Nephron (organoid): ENCODE measurements at regions not wholly inside any gene's neighbourhood (a gene's known extent, or its start where the extent isn't known, plus 50 kb on each side); places are given as distances from the start of the nearest gene placed in this dataset.

Source experiments
- H3K27ac Mint-ChIP-seq, 3 experiments: 2 replicates each; pipeline ENCODE4 v1.8.0; 2020; ENCODE audit warnings: mixed read lengths in 3 of 3, mild to moderate bottlenecking in 2 of 3, moderate library complexity in 1 of 3
- H3K27me3 Mint-ChIP-seq: 2 replicates; pipeline ENCODE4 v1.8.0; 2021; ENCODE audit warnings: low read depth, mild to moderate bottlenecking, moderate library complexity, mixed read lengths
- H3K36me3 Mint-ChIP-seq: 2 replicates; pipeline ENCODE4 v1.8.0; 2020; ENCODE audit warnings: low read depth, mixed read lengths
- H3K4me1 Mint-ChIP-seq: 2 replicates; pipeline ENCODE4 v1.8.0; 2020; ENCODE audit warnings: mixed read lengths
- H3K4me3 Mint-ChIP-seq, 3 experiments: 2 replicates each; pipeline ENCODE4 v1.8.0; 2020; ENCODE audit warnings: mild to moderate bottlenecking in 3 of 3, mixed read lengths in 3 of 3, moderate library complexity in 2 of 3
- H3K9me3 Mint-ChIP-seq: 2 replicates; pipeline ENCODE4 v1.8.0; 2020; ENCODE audit warnings: mixed read lengths
- TF ChIP-seq, protein P1 (sequence below), 3 experiments: fragments of 200-600 bp; sonication (generic); IDR thresholded peaks; one replicate each; pipeline ENCODE4 v1.5.0; 2021; ENCODE audit warnings: antibody characterized with exemption in 3 of 3; ENCODE audit not compliant: unreplicated experiment in 3 of 3

DNA sequence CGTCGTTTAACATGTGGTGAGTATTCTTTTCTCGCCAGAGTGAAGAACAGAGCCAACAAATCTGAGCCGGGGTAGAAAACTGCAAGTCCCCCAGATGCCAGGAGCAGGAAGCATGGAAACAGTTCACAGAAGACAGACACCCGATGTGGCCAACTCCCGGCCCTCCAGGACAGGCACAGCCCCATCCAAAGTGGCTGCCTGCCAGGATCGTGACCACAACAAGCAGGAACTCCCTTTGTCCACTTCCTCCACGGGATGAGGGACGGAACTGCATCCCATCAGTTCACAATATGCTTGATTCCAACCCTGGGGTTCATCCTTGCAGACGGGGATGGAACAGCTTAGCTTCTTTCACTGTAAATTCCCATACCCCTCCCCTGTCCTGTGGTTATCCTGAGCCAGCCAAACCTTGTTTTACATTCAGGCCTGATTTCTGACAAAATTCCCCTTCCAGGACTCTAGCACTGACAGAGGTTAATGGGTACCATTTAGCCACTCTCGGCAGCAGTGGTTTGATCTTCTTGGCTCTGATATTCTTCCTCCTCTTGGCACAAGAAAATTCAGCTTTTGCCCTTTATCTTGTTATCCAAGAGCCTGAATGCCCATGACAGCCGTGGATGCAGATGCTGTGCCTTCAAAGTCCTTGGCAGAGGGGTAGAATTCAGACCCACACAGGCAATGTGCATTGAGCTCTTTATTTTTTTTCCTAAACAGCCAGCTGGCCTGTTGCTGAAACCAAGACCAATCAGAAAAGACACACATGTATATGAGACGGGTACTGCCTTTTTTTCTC is 105.5 kb upstream of the FAM204A start:
- no peaks in the 10 kb centered on the region for H3K36me3 Mint-ChIP-seq

DNA sequence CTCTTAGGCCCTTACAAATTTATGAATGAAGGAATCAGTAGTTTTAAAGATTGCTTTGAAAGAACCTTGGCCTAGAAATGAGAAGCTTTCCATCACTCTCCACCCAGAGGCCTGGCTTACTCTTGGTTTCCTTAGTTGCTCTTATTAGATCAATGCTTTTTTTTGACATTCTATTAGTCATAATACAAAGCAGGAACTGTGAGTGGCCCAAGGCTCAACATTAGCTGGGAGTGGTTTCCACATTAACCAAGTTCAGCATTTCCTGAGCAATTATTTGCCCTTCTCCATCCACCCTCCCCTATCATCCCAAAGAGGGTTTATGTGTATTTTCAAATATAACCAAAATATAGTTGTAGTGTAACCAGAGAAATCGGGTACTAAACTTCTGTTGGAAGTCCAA is 103.4 kb upstream of the FAM204A start:
- H3K27me3 Mint-ChIP-seq, result peaks cover 10% of the 10 kb centered on the region
- no peak overlapping the region for H3K4me3 Mint-ChIP-seq
- TF ChIP-seq, protein P1, sequence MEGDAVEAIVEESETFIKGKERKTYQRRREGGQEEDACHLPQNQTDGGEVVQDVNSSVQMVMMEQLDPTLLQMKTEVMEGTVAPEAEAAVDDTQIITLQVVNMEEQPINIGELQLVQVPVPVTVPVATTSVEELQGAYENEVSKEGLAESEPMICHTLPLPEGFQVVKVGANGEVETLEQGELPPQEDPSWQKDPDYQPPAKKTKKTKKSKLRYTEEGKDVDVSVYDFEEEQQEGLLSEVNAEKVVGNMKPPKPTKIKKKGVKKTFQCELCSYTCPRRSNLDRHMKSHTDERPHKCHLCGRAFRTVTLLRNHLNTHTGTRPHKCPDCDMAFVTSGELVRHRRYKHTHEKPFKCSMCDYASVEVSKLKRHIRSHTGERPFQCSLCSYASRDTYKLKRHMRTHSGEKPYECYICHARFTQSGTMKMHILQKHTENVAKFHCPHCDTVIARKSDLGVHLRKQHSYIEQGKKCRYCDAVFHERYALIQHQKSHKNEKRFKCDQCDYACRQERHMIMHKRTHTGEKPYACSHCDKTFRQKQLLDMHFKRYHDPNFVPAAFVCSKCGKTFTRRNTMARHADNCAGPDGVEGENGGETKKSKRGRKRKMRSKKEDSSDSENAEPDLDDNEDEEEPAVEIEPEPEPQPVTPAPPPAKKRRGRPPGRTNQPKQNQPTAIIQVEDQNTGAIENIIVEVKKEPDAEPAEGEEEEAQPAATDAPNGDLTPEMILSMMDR (IDR thresholded peaks at IDR 0.05; ENCODE audit: unreplicated experiment in 3 of 3), result no peak
- H3K4me1 Mint-ChIP-seq, result peaks cover 11% of the 10 kb centered on the region
- no peaks in the 10 kb centered on the region for H3K36me3 Mint-ChIP-seq
- H3K9me3 Mint-ChIP-seq, result no peaks in the 10 kb centered on the region
- no peak overlapping the region for H3K27ac Mint-ChIP-seq

More for the DNA sequence above, 105.5 kb upstream of the FAM204A start:
- TF ChIP-seq, protein P1 (IDR thresholded peaks at IDR 0.05; ENCODE audit: unreplicated experiment in 3 of 3), result no peak
- Mint-ChIP-seq H3K4me3 (no peak overlapping the region), H3K9me3 (peaks cover 4% of the 10 kb centered on the region), H3K4me1 (peaks cover 11% of the 10 kb centered on the region), H3K27ac (no peak overlapping the region), H3K27me3 (peaks cover 15% of the 10 kb centered on the region)

DNA sequence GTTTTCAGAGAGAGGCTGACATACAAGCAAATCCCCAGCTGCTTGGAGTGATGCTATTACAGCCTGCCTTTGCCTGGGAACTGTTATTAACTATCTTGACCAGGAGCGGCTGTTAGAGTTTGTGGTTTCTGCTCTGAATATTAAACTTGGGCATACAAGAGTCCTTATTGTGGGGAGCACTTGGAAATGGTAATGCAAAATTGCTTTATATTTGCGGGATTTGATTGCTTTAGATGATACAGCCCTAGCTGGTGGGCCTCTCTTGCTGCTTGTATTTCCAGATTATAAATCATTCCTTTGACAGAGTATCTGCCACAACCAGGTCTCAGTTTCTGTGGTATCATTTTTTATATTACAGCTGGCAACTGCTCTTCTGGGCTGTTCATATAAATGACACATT is 101.9 kb upstream of the FAM204A start:
- Mint-ChIP-seq H3K4me1 (peaks cover 11% of the 10 kb centered on the region), H3K36me3 (no peaks in the 10 kb centered on the region), H3K27ac (peak overlapping the region in 1 of 3 experiments; percentile 24), H3K9me3 (no peaks in the 10 kb centered on the region), H3K27me3 (peaks cover 10% of the 10 kb centered on the region), H3K4me3 (no peak overlapping the region)
- TF ChIP-seq, protein P1 (IDR thresholded peaks at IDR 0.05; ENCODE audit: unreplicated experiment in 3 of 3), result no peak

DNA sequence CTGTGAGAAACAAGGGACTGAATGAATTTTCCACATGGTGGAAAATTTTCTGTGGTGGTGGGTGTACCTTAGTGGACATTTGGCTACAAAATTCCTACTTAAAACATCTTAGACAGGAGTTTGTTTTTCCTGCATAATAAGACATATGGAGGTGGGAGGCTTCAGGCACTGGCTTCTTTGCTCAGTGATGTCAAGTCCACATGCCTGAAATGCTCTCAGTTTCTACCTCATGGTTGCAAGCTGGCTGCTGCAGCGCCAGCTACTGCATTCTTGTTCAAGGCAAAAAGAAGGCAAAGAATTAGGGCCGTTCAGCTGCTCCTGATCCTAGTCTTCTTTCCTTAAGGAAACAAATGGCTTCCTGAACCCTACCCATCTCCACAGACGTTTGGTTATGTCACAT is 99.9 kb upstream of the FAM204A start:
- H3K27ac Mint-ChIP-seq, result no peak overlapping the region
- H3K4me1 Mint-ChIP-seq, result peaks cover 4% of the 10 kb centered on the region
- peaks cover 5% of the 10 kb centered on the region for H3K27me3 Mint-ChIP-seq

DNA sequence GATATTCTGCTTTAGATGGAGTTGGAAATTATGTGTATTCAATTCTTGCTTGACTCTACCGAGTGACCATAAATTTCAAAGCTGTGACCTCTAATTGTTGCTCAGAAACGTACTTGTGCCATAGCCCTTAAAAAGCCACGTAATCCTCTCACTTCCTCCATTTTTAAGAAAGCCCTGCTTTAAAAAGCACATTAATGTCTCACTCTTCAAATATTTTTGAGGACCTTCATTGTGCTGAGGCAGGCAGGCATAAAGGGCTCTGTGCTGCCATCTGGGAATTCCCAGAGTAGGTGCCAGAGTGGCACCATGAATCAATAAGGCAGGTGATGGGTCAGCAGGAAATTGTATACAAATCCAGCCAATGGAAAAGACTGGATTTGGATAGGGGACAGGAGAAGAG is 97.7 kb upstream of the FAM204A start:
- TF ChIP-seq, protein P1 (IDR thresholded peaks at IDR 0.05; ENCODE audit: unreplicated experiment in 3 of 3), result no peak
- peaks cover 8% of the 10 kb centered on the region for H3K27me3 Mint-ChIP-seq
- H3K4me1 Mint-ChIP-seq, result no peaks in the 10 kb centered on the region
- no peak overlapping the region for H3K4me3 Mint-ChIP-seq
- no peaks in the 10 kb centered on the region for H3K36me3 Mint-ChIP-seq
- no peak overlapping the region for H3K27ac Mint-ChIP-seq
- H3K9me3 Mint-ChIP-seq, result no peaks in the 10 kb centered on the region

More for the DNA sequence above, 99.9 kb upstream of the FAM204A start:
- H3K36me3 Mint-ChIP-seq, result no peaks in the 10 kb centered on the region
- TF ChIP-seq, protein P1 (IDR thresholded peaks at IDR 0.05; ENCODE audit: unreplicated experiment in 3 of 3), result no peak
- no peak overlapping the region for H3K4me3 Mint-ChIP-seq
- no peaks in the 10 kb centered on the region for H3K9me3 Mint-ChIP-seq

DNA sequence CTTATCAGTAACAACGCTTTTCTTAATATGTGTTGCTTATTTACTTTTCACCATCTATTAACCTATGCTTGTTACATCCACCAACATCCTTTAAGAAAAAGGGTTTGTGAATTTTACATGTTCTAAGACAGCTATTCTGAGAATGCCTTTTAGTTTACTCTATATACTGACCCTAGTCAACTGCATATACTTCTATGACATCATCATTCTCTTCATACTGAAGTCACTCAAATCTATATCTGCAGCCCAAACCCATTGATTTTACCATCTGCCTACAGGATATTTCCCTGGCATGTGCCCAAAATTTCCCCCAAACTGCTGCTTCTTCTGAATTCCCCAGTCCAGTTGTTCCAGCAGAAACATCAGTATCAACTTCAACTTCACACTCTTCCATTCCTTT is 94.6 kb upstream of the FAM204A start:
- Mint-ChIP-seq H3K9me3 (peaks cover 2% of the 10 kb centered on the region), H3K27me3 (peaks cover 8% of the 10 kb centered on the region), H3K4me3 (no peak overlapping the region), H3K36me3 (peaks cover 4% of the 10 kb centered on the region), H3K4me1 (no peaks in the 10 kb centered on the region), H3K27ac (no peak overlapping the region)
- TF ChIP-seq, protein P1 (IDR thresholded peaks at IDR 0.05; ENCODE audit: unreplicated experiment in 3 of 3), result no peak
